ENCODE measurements at regions not wholly inside any gene's neighbourhood (a gene's known extent, or its start where the extent isn't known, plus 50 kb on each side); places are given as distances from the start of the nearest gene placed in this dataset.

DNA sequence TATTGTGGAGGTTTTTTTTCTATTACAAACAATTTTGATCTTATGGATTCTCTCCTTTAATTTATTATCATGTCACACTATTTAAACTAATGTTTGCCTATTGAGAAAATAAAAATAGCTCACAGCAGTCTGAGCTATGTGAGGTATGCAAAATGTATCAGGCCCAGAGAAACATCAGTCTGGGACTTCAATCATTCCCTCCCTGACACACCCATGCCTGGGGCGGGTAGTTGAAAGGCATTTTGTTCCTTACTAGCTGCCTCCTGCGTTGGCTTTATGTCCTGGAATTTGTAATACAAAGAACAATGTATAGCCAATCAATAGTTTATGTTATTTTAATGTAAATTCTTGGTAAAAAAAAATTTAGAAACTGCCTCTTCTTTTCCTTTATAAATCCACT lies 403.3 kb downstream of the EPM2A start (continued):
- TF ChIP-seq, protein P1, sequence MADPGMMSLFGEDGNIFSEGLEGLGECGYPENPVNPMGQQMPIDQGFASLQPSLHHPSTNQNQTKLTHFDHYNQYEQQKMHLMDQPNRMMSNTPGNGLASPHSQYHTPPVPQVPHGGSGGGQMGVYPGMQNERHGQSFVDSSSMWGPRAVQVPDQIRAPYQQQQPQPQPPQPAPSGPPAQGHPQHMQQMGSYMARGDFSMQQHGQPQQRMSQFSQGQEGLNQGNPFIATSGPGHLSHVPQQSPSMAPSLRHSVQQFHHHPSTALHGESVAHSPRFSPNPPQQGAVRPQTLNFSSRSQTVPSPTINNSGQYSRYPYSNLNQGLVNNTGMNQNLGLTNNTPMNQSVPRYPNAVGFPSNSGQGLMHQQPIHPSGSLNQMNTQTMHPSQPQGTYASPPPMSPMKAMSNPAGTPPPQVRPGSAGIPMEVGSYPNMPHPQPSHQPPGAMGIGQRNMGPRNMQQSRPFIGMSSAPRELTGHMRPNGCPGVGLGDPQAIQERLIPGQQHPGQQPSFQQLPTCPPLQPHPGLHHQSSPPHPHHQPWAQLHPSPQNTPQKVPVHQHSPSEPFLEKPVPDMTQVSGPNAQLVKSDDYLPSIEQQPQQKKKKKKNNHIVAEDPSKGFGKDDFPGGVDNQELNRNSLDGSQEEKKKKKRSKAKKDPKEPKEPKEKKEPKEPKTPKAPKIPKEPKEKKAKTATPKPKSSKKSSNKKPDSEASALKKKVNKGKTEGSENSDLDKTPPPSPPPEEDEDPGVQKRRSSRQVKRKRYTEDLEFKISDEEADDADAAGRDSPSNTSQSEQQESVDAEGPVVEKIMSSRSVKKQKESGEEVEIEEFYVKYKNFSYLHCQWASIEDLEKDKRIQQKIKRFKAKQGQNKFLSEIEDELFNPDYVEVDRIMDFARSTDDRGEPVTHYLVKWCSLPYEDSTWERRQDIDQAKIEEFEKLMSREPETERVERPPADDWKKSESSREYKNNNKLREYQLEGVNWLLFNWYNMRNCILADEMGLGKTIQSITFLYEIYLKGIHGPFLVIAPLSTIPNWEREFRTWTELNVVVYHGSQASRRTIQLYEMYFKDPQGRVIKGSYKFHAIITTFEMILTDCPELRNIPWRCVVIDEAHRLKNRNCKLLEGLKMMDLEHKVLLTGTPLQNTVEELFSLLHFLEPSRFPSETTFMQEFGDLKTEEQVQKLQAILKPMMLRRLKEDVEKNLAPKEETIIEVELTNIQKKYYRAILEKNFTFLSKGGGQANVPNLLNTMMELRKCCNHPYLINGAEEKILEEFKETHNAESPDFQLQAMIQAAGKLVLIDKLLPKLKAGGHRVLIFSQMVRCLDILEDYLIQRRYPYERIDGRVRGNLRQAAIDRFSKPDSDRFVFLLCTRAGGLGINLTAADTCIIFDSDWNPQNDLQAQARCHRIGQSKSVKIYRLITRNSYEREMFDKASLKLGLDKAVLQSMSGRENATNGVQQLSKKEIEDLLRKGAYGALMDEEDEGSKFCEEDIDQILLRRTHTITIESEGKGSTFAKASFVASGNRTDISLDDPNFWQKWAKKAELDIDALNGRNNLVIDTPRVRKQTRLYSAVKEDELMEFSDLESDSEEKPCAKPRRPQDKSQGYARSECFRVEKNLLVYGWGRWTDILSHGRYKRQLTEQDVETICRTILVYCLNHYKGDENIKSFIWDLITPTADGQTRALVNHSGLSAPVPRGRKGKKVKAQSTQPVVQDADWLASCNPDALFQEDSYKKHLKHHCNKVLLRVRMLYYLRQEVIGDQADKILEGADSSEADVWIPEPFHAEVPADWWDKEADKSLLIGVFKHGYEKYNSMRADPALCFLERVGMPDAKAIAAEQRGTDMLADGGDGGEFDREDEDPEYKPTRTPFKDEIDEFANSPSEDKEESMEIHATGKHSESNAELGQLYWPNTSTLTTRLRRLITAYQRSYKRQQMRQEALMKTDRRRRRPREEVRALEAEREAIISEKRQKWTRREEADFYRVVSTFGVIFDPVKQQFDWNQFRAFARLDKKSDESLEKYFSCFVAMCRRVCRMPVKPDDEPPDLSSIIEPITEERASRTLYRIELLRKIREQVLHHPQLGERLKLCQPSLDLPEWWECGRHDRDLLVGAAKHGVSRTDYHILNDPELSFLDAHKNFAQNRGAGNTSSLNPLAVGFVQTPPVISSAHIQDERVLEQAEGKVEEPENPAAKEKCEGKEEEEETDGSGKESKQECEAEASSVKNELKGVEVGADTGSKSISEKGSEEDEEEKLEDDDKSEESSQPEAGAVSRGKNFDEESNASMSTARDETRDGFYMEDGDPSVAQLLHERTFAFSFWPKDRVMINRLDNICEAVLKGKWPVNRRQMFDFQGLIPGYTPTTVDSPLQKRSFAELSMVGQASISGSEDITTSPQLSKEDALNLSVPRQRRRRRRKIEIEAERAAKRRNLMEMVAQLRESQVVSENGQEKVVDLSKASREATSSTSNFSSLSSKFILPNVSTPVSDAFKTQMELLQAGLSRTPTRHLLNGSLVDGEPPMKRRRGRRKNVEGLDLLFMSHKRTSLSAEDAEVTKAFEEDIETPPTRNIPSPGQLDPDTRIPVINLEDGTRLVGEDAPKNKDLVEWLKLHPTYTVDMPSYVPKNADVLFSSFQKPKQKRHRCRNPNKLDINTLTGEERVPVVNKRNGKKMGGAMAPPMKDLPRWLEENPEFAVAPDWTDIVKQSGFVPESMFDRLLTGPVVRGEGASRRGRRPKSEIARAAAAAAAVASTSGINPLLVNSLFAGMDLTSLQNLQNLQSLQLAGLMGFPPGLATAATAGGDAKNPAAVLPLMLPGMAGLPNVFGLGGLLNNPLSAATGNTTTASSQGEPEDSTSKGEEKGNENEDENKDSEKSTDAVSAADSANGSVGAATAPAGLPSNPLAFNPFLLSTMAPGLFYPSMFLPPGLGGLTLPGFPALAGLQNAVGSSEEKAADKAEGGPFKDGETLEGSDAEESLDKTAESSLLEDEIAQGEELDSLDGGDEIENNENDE (IDR thresholded peaks at IDR 0.05; ENCODE audit: insufficient replicate concordance, low read length): no peak
- TF ChIP-seq, protein P2, sequence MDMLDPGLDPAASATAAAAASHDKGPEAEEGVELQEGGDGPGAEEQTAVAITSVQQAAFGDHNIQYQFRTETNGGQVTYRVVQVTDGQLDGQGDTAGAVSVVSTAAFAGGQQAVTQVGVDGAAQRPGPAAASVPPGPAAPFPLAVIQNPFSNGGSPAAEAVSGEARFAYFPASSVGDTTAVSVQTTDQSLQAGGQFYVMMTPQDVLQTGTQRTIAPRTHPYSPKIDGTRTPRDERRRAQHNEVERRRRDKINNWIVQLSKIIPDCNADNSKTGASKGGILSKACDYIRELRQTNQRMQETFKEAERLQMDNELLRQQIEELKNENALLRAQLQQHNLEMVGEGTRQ (IDR thresholded peaks at IDR 0.05; ENCODE audit: low read length): no peak
- TF ChIP-seq FOSL1 (IDR thresholded peaks at IDR 0.05; ENCODE audit: insufficient read depth, low read depth, low read length) (no peak), SIX5 (IDR thresholded peaks at IDR 0.05; ENCODE audit: low read depth, low read length) (no peak), POU5F1 (IDR thresholded peaks at IDR 0.05; ENCODE audit: low read depth, low read length) (no peak), CHD1 (IDR thresholded peaks at IDR 0.05; ENCODE audit: low read depth, low read length) (no peak), GTF2F1 (IDR thresholded peaks at IDR 0.05; ENCODE audit: borderline replicate concordance, low read depth, low read length) (no peak), BCL11A (IDR thresholded peaks at IDR 0.05; ENCODE audit: low read depth in 2 of 2, low read length in 2 of 2) (no peak), SAP30 (IDR thresholded peaks at IDR 0.05; ENCODE audit: insufficient read depth, insufficient replicate concordance, low read length) (no peak), EZH2 (IDR thresholded peaks at IDR 0.05; ENCODE audit: low read depth, low read length, severe bottlenecking) (no peak)

Measured in H1 (cell line).